Prostate gland (tissue), 2 donors: ENCODE measurements at regions not wholly inside any gene's neighbourhood (a gene's known extent, or its start where the extent isn't known, plus 50 kb on each side); places are given as distances from the start of the nearest gene placed in this dataset.

Source experiments
- POLR2A ChIP-seq: fragments of 450-650 bp; IDR thresholded peaks from one replicate; pipeline ENCODE4 v1.6.1; 2016; ENCODE audit warnings: antibody characterized with exemption, mild to moderate bottlenecking
- TF ChIP-seq, protein P1 (sequence below), 4 experiments: fragments of 200-600 bp in 2 of 4; fragments of 450-650 bp in 2 of 4; sonication (generic) in 2 of 4; IDR thresholded peaks; 1 replicate in 3 of 4; 2 replicates in 1 of 4; pipeline ENCODE4 v1.5.1; 2016 to 2019; ENCODE audit warnings: antibody characterized with exemption in 4 of 4, mild to moderate bottlenecking in 2 of 4, moderate library complexity in 2 of 4

DNA sequence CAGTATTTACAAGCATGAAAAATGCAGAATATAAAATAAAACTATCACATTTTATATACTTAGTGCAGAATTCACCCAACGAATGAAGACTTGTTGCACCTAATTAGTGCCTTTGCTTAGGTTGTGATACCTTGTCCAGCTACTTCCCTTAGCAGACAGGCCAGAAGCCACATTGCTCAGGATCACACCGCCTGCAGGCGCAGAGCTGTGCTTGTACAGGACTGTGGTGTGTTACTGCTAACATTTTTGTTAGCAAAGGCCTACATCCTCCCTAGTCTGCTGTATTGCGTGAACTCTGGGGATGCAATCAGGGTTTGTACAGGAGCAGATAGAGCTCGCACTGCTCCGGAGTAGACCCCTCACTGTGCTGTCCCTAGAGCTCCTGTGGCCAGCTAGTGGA lies 336.9 kb downstream of the CBLN2 start:
- TF ChIP-seq, protein P1, sequence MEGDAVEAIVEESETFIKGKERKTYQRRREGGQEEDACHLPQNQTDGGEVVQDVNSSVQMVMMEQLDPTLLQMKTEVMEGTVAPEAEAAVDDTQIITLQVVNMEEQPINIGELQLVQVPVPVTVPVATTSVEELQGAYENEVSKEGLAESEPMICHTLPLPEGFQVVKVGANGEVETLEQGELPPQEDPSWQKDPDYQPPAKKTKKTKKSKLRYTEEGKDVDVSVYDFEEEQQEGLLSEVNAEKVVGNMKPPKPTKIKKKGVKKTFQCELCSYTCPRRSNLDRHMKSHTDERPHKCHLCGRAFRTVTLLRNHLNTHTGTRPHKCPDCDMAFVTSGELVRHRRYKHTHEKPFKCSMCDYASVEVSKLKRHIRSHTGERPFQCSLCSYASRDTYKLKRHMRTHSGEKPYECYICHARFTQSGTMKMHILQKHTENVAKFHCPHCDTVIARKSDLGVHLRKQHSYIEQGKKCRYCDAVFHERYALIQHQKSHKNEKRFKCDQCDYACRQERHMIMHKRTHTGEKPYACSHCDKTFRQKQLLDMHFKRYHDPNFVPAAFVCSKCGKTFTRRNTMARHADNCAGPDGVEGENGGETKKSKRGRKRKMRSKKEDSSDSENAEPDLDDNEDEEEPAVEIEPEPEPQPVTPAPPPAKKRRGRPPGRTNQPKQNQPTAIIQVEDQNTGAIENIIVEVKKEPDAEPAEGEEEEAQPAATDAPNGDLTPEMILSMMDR (IDR thresholded peaks at IDR 0.05): no peak
- no peak for TF ChIP-seq POLR2A
